ENCODE measurements at regions not wholly inside any gene's neighbourhood (a gene's known extent, or its start where the extent isn't known, plus 50 kb on each side); places are given as distances from the start of the nearest gene placed in this dataset.
A peak's percentile ranks its signal among the peaks of the same experiment; 100 is the strongest.
"Not testable (repeated sequence)": the region's sequence is repeated elsewhere in the genome, so short reads cannot be mapped to it uniquely, and the experiment has no call there.

DNA sequence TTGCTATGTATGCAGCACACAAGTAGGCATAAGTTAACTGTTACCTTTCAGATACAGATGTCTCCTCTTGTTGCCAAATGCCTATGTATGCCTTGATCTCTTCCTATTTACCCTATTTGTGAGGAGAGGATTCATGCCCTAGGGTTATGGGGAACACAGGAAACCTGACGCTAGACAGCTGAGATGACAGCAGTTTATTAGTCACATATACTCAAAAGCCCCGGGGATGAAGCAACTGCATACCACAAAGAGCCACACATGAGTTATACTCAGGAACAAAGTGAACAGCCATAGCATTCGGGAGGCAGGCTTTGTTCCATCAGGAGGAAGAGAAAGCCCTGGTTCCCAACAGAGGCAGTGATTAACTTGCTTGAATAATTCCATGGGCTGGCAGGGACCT, 1011.7 kb upstream of the PCDH7 start:
- no peak for DNase-seq

- no peak for DNase-seq
These were observed 1009.6 kb upstream of the PCDH7 start for GRCh38 chr4:29710519-29710918.

GRCh38 chr4:29711226-29711625, 1008.9 kb upstream of the PCDH7 start:
- no peak for DNase-seq

DNA sequence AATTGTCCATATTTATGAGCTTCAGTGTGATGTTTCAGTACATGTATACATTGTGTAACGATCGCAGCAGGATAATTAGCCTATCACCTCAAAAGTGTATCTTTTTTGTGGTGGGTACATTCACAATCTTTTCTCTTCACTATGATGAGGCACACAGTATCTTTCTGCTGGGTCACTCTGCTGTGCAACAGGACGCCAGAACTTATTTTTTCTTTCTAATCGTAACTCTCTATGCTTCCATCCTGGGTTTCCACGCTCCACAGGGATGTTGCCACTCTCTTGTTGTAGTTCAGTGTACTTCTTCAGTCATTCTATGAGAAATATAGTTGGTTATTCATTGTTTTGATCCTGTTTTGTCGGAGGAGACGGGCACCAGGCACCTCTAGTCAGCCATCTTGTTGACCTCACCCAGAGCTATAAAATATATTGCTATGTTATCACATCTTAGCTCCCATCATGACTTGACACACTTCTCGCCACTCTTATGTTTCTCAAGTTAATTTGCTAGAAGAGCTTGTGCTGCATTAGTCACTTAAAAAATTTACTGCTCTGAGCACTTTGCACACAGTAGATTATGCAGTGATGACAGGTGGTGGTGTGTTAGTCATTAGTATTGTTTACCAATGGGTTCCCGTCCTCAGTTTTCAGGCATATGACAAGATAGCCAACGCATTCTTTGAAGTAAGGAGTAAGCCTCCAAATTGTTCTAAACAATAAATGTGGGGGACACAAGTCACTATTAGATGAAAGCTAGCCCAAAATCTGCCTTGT, 1002.7 kb upstream of the PCDH7 start:
- no peak for DNase-seq

GRCh38 chr4:29718136-29718535, 1002.0 kb upstream of the PCDH7 start:
- DNase-seq: peak in 1 of 2 donors; percentile 5

DNA sequence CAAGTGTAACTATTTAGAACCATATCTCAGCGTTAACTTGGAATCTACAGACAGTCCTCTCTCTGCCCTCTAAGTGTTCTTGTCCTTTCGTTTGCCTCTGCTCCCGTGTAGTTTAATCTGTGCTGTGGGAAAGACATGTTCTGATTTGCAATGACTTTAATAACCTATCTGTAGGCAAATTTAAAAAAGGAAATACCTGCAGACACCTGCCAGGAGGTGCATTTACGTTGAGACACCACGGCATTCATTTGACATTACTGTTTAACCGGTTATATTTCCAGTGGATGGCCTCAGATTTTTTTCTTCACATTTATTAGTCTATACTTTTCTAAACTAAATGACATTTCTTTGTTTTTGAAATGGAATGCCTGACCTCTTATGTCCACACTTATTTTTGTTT, 997.9 kb upstream of the PCDH7 start:
- no peak for DNase-seq

- DNase-seq: no peak
These were observed 993.2 kb upstream of the PCDH7 start for GRCh38 chr4:29726938-29727337.

DNA sequence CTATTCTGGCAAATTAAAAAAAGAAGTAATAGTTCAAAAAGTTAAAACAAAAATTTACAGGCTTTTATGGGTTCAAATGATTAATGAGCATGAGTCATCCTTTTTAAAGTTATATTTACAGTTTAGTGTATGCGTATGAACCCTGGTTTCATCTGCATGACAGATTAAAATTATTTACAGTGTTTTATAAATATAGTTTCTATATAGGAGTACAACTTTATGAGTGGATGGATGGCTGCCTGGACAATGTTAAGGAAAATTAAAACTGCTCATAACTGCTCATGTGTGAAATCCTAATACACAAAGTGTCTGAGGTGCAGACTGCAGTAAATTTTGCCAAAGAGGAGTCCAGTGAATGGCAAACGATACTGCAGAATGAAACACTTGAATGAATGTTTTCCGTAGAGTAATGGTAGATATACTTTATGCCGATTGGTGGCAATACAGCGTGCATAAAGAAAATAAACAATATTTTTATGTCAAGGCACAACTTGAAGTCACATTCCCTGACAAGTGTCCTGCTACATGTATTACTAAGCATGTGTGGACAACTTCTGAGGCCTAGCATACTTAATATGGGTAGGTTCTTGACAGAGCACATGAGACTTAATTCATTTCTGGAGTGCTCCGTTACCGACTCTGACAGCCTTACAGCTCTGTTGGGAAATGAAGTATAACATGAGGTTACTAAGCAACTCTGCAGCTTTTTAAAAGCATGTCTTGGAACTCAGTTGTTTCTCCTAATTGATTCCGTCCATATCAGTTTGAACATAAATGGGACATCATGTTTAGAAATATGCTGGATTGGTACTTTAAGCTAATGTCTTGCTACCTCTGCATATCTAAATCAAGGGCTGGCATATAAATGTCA, 985.6 kb upstream of the PCDH7 start:
- DNase-seq: no peak

- DNase-seq: no peak
These were observed 963.2 kb upstream of the PCDH7 start for GRCh38 chr4:29756966-29757365.

DNA sequence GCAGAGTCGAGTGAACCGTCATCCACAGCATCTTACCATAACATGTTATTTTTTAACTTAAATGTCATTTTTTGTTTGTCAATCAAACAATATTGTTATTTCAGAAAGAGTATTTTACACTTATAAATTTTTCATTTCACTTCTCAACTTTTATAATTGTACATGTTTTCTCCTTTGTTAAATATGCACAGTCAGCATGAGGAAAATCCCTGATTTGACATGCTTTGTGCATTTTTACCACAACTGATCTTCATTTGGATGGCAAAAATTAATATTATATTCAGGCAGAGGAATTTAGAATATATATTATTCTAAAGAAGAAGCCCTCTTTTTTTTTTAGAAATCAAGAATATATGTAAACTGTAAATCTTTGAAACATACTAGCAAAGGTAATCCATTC, 958.0 kb upstream of the PCDH7 start:
- DNase-seq: no peak

DNA sequence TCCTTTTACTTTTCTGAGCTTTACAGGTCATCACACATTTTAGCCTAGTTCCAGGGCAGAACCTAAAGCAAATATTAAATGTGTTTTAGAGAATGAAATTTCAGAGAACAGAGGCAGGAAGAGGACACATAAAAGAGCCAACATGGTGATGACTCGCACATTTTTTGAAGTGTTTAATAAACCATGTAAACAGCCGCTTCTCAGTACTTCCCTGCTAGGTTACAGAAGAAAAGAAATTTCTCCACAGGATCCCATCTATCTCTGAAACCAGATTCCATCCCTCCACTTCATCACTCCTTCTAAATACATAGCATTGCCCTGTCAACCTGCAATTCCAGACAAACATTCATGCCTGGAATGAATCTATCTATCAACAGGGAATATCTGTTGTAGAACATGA, 949.5 kb upstream of the PCDH7 start:
- no peak for DNase-seq

DNA sequence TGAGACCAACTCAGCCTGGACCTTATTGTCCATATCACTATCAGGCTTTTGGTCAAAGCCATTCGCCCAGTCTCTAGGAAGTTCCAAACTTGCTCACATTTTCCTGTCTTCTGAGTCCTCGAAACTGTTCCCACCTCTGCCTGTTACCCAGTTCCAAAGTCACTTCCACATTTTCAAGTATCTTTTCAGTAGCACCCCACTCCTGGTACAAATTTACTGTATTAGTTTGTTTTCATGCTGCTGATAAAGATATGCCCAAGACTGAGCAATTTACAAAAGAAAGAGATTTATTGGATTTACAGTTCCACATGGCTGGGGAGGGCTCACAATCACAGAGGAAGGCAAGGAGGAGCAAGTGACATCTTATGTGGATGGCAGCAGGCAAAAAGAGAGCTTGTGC, 932.0 kb upstream of the PCDH7 start:
- not testable (repeated sequence) for DNase-seq

- no peak for DNase-seq
These were observed 914.9 kb upstream of the PCDH7 start for GRCh38 chr4:29805245-29805644.

DNA sequence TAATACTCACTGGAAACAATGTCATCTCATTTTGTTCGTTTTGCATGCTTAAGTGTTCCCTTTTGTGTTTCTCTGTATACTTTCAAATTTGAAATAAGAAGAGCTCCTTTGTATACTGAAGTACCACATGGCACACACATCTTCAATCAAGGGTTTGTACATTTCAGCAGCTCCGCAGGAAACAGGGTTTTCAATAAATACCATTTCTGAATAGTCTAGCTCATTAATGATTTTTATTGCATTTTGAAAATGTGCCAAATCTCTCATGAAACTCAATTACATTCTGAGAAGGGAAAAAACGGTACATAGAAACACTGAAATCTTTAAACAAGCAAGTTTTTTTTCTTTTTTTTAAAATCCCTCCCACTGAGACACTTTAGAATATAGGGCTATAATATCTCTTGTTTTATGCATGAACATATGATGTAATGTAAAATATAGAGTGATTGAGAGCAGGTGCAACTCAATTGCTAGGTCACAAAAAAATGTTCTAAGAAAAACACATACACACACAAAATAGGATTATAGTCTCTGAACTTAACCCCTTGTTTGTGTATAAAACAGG, 914.2 kb upstream of the PCDH7 start:
- no peak for DNase-seq

DNA sequence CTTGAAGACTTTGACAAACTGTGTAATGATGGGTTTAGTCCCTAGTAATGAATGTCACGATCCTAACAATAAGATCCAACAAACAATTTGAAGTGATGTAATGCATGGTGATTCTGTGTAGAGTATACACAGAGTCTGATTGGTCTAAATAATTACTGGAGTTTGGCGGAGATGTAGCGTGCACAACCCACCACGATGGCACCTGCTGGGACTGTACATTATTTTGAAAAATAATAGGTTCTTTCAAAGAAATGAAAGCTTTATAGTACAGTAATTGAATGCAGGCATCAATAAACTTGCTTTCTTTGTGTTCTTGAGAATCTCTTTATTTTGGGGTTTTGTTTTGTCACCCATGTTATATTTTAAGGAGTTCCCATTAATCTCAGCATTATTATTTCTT, 902.2 kb upstream of the PCDH7 start:
- DNase-seq: no peak

GRCh38 chr4:29829067-29829466, 891.1 kb upstream of the PCDH7 start:
- no peak for DNase-seq

DNA sequence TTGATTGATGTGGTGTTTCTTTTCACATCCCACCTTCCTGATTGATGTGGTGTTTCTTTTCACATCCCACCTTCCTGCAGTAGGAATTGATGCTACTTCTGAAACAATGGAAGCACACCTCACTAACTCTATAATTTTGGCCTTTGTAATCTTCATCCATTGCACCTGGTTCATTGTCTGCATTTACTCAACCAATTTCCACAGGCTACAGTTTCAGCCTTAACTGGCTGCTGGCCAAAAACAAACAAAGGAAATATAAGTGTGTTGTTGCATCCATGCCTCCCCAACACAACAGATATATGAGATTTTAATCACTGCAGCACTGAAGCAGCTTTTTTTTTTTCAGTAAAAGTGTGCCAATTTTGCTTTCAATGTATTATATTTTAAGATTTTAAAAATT, 867.6 kb upstream of the PCDH7 start:
- no peak for DNase-seq

DNA sequence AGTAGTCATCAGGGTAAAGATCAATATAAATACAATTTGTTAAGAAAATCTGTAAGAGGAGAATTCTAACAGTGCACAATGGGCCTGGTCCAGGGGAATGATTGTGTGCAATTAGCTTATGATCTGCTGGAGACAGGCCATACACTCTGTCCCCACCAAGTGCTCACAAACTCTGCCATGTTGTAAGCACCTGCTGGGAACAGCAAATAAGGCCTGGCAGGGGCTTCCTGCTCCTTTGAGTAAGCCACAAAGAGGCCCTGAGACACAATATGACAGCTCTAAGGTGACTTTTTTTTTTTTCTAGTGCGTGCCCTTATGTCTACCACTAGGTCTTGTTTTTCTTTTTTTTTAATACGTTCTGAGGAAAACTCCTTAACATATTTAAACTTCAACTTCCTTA, 866.3 kb upstream of the PCDH7 start:
- no peak for DNase-seq

- no peak for DNase-seq
These were observed 858.9 kb upstream of the PCDH7 start for GRCh38 chr4:29861307-29861706.

DNA sequence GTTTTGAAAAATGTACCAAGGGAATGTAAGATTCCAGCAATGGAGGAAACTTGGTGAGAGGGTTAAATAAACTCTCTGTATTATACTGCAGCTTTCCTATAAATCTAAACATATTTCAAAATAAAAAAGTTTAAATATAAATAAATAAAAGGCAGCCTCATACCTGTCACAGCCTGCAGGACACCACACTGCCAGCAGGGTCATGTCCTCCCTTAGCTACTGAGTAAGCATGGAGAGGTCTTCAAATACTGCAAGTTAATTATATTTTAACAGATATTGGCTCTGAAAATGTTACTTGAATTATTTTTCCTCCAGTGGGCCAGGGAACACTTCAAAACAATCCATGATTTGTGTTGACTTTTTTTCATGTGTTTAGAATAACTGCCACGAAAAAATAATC, 852.8 kb upstream of the PCDH7 start:
- no peak for DNase-seq

GRCh38 chr4:29900336-29900735, 819.8 kb upstream of the PCDH7 start:
- no peak for DNase-seq

- no peak for DNase-seq
These were observed 811.9 kb upstream of the PCDH7 start for GRCh38 chr4:29908276-29908675.

- DNase-seq: peak in 1 of 2 donors; percentile 4
These were observed 792.3 kb upstream of the PCDH7 start for GRCh38 chr4:29927895-29928294.

Measured in right lung (tissue), 2 donors.